ENCODE measurements at regions not wholly inside any gene's neighbourhood (a gene's known extent, or its start where the extent isn't known, plus 50 kb on each side); places are given as distances from the start of the nearest gene placed in this dataset.

DNA sequence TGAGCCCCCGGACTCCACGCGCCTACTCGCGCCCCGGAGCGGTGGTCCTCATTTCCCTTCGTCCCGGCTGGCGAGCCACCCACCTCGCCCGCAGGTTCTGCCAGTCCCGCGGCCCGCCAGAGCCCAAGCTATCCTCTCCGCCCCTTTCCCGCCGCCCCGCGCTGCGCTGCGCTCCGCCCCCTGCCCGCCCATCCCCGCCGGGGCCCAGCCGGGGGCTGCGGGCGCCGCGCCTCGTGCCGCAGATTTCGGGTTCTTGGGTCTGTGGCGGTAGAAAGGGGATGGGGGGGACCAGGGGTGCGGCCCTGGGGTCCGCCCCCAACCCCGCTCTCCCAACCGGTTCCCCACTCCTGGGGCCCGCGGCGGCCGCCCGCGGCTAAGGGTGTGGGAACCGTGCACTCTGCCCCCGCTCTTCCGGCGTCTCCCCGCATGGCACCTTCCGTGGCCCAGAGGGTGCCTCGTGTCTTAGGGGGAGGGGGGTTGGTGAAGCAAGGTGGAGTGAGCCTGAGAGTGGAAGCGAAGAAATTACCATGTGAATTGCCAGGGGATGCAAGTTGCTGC is 650.8 kb upstream of the DIPK2B start:
- TF ChIP-seq, protein P1, sequence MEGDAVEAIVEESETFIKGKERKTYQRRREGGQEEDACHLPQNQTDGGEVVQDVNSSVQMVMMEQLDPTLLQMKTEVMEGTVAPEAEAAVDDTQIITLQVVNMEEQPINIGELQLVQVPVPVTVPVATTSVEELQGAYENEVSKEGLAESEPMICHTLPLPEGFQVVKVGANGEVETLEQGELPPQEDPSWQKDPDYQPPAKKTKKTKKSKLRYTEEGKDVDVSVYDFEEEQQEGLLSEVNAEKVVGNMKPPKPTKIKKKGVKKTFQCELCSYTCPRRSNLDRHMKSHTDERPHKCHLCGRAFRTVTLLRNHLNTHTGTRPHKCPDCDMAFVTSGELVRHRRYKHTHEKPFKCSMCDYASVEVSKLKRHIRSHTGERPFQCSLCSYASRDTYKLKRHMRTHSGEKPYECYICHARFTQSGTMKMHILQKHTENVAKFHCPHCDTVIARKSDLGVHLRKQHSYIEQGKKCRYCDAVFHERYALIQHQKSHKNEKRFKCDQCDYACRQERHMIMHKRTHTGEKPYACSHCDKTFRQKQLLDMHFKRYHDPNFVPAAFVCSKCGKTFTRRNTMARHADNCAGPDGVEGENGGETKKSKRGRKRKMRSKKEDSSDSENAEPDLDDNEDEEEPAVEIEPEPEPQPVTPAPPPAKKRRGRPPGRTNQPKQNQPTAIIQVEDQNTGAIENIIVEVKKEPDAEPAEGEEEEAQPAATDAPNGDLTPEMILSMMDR (IDR thresholded peaks at IDR 0.05; ENCODE audit: borderline replicate concordance, extremely low read depth, low read length, poor library complexity, severe bottlenecking), result no peak
- TF ChIP-seq EZH2 (IDR thresholded peaks at IDR 0.05; ENCODE audit: borderline replicate concordance, low read depth, low read length, severe bottlenecking), result no peak
